ENCODE measurements at regions not wholly inside any gene's neighbourhood (a gene's known extent, or its start where the extent isn't known, plus 50 kb on each side); places are given as distances from the start of the nearest gene placed in this dataset.

GRCh38 chr16:26547681-26548080 is 519.0 kb upstream of the C16orf82 start:
- no peaks in the 10 kb centered on the region for H3K27me3 ChIP-seq (ENCODE audit: control insufficient read depth in 1 of 2, insufficient read depth in 2 of 2, low read length in 2 of 2)
- intact Hi-C loops (cut with DNase I, micrococcal nuclease) = no loop called here
- no peaks in the 10 kb centered on the region for H3K9me3 ChIP-seq (ENCODE audit: control insufficient read depth in 1 of 2, insufficient read depth in 1 of 2, low read length in 2 of 2)
- Mint-ChIP-seq H3K27ac (no peak overlapping the region), H3K36me3 (ENCODE audit: low read depth) (no peaks in the 10 kb centered on the region), H3K9me3 (no peaks in the 10 kb centered on the region), H3K27me3 (peaks cover 4% of the 10 kb centered on the region), H3K4me1 (ENCODE audit: low read depth) (no peaks in the 10 kb centered on the region), H3K4me3 (no peak overlapping the region)
- CTCF ChIA-PET = no interaction called here
- H3K4me1 ChIP-seq (ENCODE audit: insufficient read depth, low read length) = no peaks in the 10 kb centered on the region
- no peak overlapping the region for H3K27ac ChIP-seq (ENCODE audit: low read depth in 1 of 2, low read length in 2 of 2)
- DNase-seq (no peak), ATAC-seq (ENCODE audit: poor library complexity) (no peak)
- no peak overlapping the region for H3K4me3 ChIP-seq (ENCODE audit: low read length)
- no peaks in the 10 kb centered on the region for H3K36me3 ChIP-seq (ENCODE audit: insufficient read depth, low read length)
- POLR2A ChIA-PET = no interaction called here
- TF ChIP-seq CTCF (IDR thresholded peaks at IDR 0.05) = no peak

DNA sequence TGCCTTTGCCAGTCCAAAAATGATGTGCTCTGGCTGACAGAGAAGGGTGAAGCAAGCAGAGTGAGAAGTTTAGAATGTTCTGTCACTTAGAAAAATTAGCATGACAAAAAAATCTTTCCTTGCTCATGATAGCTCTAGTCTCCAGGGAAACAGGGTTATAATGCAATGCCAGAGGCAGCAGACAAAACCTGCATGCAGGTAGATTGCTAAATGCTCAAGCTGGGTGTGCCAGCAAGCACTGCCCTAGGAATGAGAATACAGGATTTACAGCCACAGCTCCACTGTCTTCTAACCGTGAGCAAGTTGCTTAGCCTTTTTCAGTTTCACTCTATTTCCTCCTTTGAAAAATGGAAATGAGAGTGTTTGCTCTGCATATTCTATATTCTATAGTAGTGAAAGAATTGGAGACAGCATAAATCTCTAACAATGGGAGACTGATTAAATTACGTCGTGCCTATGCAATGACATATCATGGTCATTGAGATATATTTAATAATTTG is 516.6 kb upstream of the C16orf82 start:
- no peaks in the 10 kb centered on the region for H3K9me3 Mint-ChIP-seq
- ChIA-PET POLR2A (no interaction called here), CTCF (interaction anchor here (0.9 kb wide), 1 partner anchor 96 kb away, joined by 3 read pairs; no protein-coding TSS in a partner anchor)
- ATAC-seq (ENCODE audit: poor library complexity) (no peak), DNase-seq (no peak)
- no peaks in the 10 kb centered on the region for H3K4me1 ChIP-seq (ENCODE audit: insufficient read depth, low read length)
- no peaks in the 10 kb centered on the region for H3K36me3 ChIP-seq (ENCODE audit: insufficient read depth, low read length)
- no peaks in the 10 kb centered on the region for H3K27me3 ChIP-seq (ENCODE audit: control insufficient read depth in 1 of 2, insufficient read depth in 2 of 2, low read length in 2 of 2)
- H3K27ac ChIP-seq (ENCODE audit: low read depth in 1 of 2, low read length in 2 of 2) = no peak overlapping the region
- no peak overlapping the region for H3K4me3 Mint-ChIP-seq
- H3K4me3 ChIP-seq (ENCODE audit: low read length) = no peak overlapping the region
- H3K27ac Mint-ChIP-seq = no peak overlapping the region
- intact Hi-C loops (cut with DNase I, micrococcal nuclease) = no loop called here
- peaks cover 6% of the 10 kb centered on the region for H3K27me3 Mint-ChIP-seq
- H3K4me1 Mint-ChIP-seq (ENCODE audit: low read depth) = no peaks in the 10 kb centered on the region
- H3K36me3 Mint-ChIP-seq (ENCODE audit: low read depth) = no peaks in the 10 kb centered on the region
- no peak for TF ChIP-seq CTCF (IDR thresholded peaks at IDR 0.05)
- H3K9me3 ChIP-seq (ENCODE audit: control insufficient read depth in 1 of 2, insufficient read depth in 1 of 2, low read length in 2 of 2) = no peaks in the 10 kb centered on the region

DNA sequence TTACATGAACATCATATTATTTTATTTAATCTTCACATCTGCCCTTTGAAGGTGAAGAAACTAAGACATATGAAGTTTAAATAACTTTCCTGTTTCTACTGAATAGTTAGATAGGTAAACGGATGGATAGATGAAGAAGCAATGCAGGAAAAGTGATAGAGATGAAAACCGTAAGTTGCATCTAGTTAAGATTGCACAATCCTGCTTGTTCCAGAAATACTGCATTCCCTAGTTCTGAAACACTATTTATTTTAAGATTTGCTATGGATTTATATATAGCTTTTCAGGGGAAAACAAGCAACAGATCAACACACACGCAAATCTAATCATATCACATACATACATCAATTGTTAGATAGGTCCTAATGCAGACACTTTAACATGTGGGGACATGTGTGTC is 512.7 kb upstream of the C16orf82 start:
- no peaks in the 10 kb centered on the region for H3K36me3 Mint-ChIP-seq (ENCODE audit: low read depth)
- H3K27me3 ChIP-seq (ENCODE audit: control insufficient read depth in 1 of 2, insufficient read depth in 2 of 2, low read length in 2 of 2) = no peaks in the 10 kb centered on the region
- peaks cover 21% of the 10 kb centered on the region for H3K27me3 Mint-ChIP-seq
- H3K9me3 ChIP-seq (ENCODE audit: control insufficient read depth in 1 of 2, insufficient read depth in 1 of 2, low read length in 2 of 2) = no peaks in the 10 kb centered on the region
- H3K27ac ChIP-seq (ENCODE audit: low read depth in 1 of 2, low read length in 2 of 2) = no peak overlapping the region
- no peaks in the 10 kb centered on the region for H3K4me1 ChIP-seq (ENCODE audit: insufficient read depth, low read length)
- intact Hi-C loops (cut with DNase I, micrococcal nuclease) = no loop called here
- H3K9me3 Mint-ChIP-seq = no peaks in the 10 kb centered on the region
- POLR2A ChIA-PET = no interaction called here
- H3K4me3 Mint-ChIP-seq = no peak overlapping the region
- no peaks in the 10 kb centered on the region for H3K36me3 ChIP-seq (ENCODE audit: insufficient read depth, low read length)
- no peak overlapping the region for H3K4me3 ChIP-seq (ENCODE audit: low read length)
- TF ChIP-seq CTCF (IDR thresholded peaks at IDR 0.05) = no peak
- CTCF ChIA-PET = no interaction called here
- ATAC-seq (ENCODE audit: poor library complexity) = no peak
- H3K4me1 Mint-ChIP-seq (ENCODE audit: low read depth) = no peaks in the 10 kb centered on the region
- no peak for DNase-seq
- H3K27ac Mint-ChIP-seq = no peak overlapping the region
